MM.1S (cell line): ENCODE measurements at regions not wholly inside any gene's neighbourhood (a gene's known extent, or its start where the extent isn't known, plus 50 kb on each side); places are given as distances from the start of the nearest gene placed in this dataset.

Source experiments
- EZH2 ChIP-seq: fragments of 300-600 bp; sonication (generic); optimal IDR thresholded peaks from 2 replicates; pipeline ENCODE3; 2017; ENCODE audit warnings: low read depth, mild to moderate bottlenecking, antibody characterized with exemption, low read length, mixed read lengths
- EZH2phosphoT487 ChIP-seq: fragments of 300-600 bp; sonication (generic); IDR thresholded peaks from 2 replicates; pipeline ENCODE4 v1.6.1; 2018; ENCODE audit warnings: antibody characterized with exemption, low read length
- TF ChIP-seq, protein P1 (sequence below): fragments of 300-600 bp; sonication (generic); IDR thresholded peaks from 2 replicates; pipeline ENCODE4 v1.5.1; 2016; ENCODE audit warnings: antibody characterized with exemption, low read length, mixed read lengths

DNA sequence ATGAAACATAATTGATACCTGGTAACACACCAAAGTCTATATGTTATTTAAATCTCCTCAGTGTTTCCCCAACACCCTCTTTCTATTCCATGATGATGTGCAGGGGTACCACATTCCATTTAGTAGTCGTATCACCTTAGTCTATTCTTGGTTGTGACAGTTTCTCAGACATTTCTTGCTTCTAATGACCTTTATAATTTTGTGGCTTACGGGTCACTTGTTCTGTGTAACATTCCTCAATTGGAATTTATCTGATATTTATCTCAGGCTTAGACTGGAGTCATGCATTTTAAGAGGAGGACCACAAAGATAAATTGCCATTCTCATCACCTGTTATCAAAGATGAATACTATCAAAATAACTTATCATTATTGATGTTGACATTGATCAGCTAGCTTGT, 679.6 kb downstream of the USP25 start:
- TF ChIP-seq, protein P1, sequence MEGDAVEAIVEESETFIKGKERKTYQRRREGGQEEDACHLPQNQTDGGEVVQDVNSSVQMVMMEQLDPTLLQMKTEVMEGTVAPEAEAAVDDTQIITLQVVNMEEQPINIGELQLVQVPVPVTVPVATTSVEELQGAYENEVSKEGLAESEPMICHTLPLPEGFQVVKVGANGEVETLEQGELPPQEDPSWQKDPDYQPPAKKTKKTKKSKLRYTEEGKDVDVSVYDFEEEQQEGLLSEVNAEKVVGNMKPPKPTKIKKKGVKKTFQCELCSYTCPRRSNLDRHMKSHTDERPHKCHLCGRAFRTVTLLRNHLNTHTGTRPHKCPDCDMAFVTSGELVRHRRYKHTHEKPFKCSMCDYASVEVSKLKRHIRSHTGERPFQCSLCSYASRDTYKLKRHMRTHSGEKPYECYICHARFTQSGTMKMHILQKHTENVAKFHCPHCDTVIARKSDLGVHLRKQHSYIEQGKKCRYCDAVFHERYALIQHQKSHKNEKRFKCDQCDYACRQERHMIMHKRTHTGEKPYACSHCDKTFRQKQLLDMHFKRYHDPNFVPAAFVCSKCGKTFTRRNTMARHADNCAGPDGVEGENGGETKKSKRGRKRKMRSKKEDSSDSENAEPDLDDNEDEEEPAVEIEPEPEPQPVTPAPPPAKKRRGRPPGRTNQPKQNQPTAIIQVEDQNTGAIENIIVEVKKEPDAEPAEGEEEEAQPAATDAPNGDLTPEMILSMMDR: no peak
- no peak for TF ChIP-seq EZH2
- TF ChIP-seq EZH2phosphoT487: no peak
